ENCODE measurements at regions not wholly inside any gene's neighbourhood (a gene's known extent, or its start where the extent isn't known, plus 50 kb on each side); places are given as distances from the start of the nearest gene placed in this dataset.
A peak's percentile ranks its signal among the peaks of the same experiment; 100 is the strongest.
"Not testable (repeated sequence)": the region's sequence is repeated elsewhere in the genome, so short reads cannot be mapped to it uniquely, and the experiment has no call there.

- no peaks in the 10 kb centered on the region for H3K27me3 ChIP-seq (ENCODE audit: insufficient read depth, low read length)
- no peaks in the 10 kb centered on the region for H3K36me3 Mint-ChIP-seq (ENCODE audit: low read depth, unreplicated experiment)
- H4K20me1 ChIP-seq (ENCODE audit: insufficient read depth, low read length): no peaks in the 10 kb centered on the region
- H3K36me3 ChIP-seq (ENCODE audit: insufficient read depth, low read length): no peaks in the 10 kb centered on the region
- no peak overlapping the region for H2AFZ ChIP-seq (ENCODE audit: low read depth, low read length)
- H3K4me2 ChIP-seq (ENCODE audit: low read length): no peak overlapping the region
- no peaks in the 10 kb centered on the region for H3K4me1 ChIP-seq (ENCODE audit: insufficient read depth, low read length)
- H3K9ac ChIP-seq (ENCODE audit: low read length): no peak overlapping the region
- H3K27ac ChIP-seq (ENCODE audit: low read depth, low read length): no peak overlapping the region
- H3K9me3 Mint-ChIP-seq (ENCODE audit: unreplicated experiment): peaks cover 4% of the 10 kb centered on the region
- H3K4me1 Mint-ChIP-seq (ENCODE audit: low read depth, unreplicated experiment): no peaks in the 10 kb centered on the region
- no peak for FAIRE-seq
- H3K79me2 ChIP-seq (ENCODE audit: insufficient read depth, low read length): no peaks in the 10 kb centered on the region
- H3K27ac Mint-ChIP-seq (ENCODE audit: unreplicated experiment): peak overlapping the region; percentile 14
- H3K4me3 ChIP-seq (ENCODE audit: insufficient read depth, low read depth, low read length): no peak overlapping the region
- DNase-seq (ENCODE audit: low read depth): no peak
- H3K9me3 ChIP-seq (ENCODE audit: insufficient read depth, low read depth, low read length): no peaks in the 10 kb centered on the region
- H3K27me3 Mint-ChIP-seq (ENCODE audit: low read depth, unreplicated experiment): no peaks in the 10 kb centered on the region
- no peak overlapping the region for H3K4me3 Mint-ChIP-seq (ENCODE audit: unreplicated experiment)
- TF ChIP-seq EZH2 (IDR thresholded peaks at IDR 0.05; ENCODE audit: insufficient read depth, low read length) (no peak), CTCF (IDR thresholded peaks at IDR 0.05; ENCODE audit: insufficient read depth, low read depth, low read length) (no peak)
These were observed 210.3 kb upstream of the FERMT1 start for GRCh38 chr20:6333110-6333509.

- not testable (repeated sequence) for H3K27ac ChIP-seq (ENCODE audit: low read depth, low read length); H3K9me3 ChIP-seq (ENCODE audit: insufficient read depth, low read depth, low read length); H3K27me3 Mint-ChIP-seq (ENCODE audit: low read depth, unreplicated experiment); H2AFZ ChIP-seq (ENCODE audit: low read depth, low read length); FAIRE-seq; H3K4me1 Mint-ChIP-seq (ENCODE audit: low read depth, unreplicated experiment); H3K36me3 Mint-ChIP-seq (ENCODE audit: low read depth, unreplicated experiment); H3K36me3 ChIP-seq (ENCODE audit: insufficient read depth, low read length); H3K9ac ChIP-seq (ENCODE audit: low read length); H3K79me2 ChIP-seq (ENCODE audit: insufficient read depth, low read length); H3K27ac Mint-ChIP-seq (ENCODE audit: unreplicated experiment); H4K20me1 ChIP-seq (ENCODE audit: insufficient read depth, low read length); H3K4me2 ChIP-seq (ENCODE audit: low read length); DNase-seq (ENCODE audit: low read depth); H3K4me3 Mint-ChIP-seq (ENCODE audit: unreplicated experiment); H3K27me3 ChIP-seq (ENCODE audit: insufficient read depth, low read length); H3K4me3 ChIP-seq (ENCODE audit: insufficient read depth, low read depth, low read length); H3K9me3 Mint-ChIP-seq (ENCODE audit: unreplicated experiment); H3K4me1 ChIP-seq (ENCODE audit: insufficient read depth, low read length)
These were observed 198.4 kb upstream of the FERMT1 start for GRCh38 chr20:6321235-6321634.

GRCh38 chr20:6311841-6312655 is 189.2 kb upstream of the FERMT1 start:
- no peak for TF ChIP-seq EZH2 (IDR thresholded peaks at IDR 0.05; ENCODE audit: insufficient read depth, low read length)
- no peak for TF ChIP-seq CTCF (IDR thresholded peaks at IDR 0.05; ENCODE audit: insufficient read depth, low read depth, low read length)
- Mint-ChIP-seq H3K4me1 (ENCODE audit: low read depth, unreplicated experiment) (no peaks in the 10 kb centered on the region), H3K27me3 (ENCODE audit: low read depth, unreplicated experiment) (no peaks in the 10 kb centered on the region), H3K27ac (ENCODE audit: unreplicated experiment) (no peak overlapping the region), H3K36me3 (ENCODE audit: low read depth, unreplicated experiment) (peaks cover 3% of the 10 kb centered on the region), H3K9me3 (ENCODE audit: unreplicated experiment) (peaks cover 7% of the 10 kb centered on the region), H3K4me3 (ENCODE audit: unreplicated experiment) (no peak overlapping the region)
- H3K9ac ChIP-seq (ENCODE audit: low read length): no peak overlapping the region
- no peaks in the 10 kb centered on the region for H3K79me2 ChIP-seq (ENCODE audit: insufficient read depth, low read length)
- no peak overlapping the region for H3K4me3 ChIP-seq (ENCODE audit: insufficient read depth, low read depth, low read length)
- H3K27me3 ChIP-seq (ENCODE audit: insufficient read depth, low read length): no peaks in the 10 kb centered on the region
- no peak overlapping the region for H2AFZ ChIP-seq (ENCODE audit: low read depth, low read length)
- no peak overlapping the region for H3K27ac ChIP-seq (ENCODE audit: low read depth, low read length)
- no peak for DNase-seq (ENCODE audit: low read depth)
- no peaks in the 10 kb centered on the region for H3K4me1 ChIP-seq (ENCODE audit: insufficient read depth, low read length)
- H3K36me3 ChIP-seq (ENCODE audit: insufficient read depth, low read length): no peaks in the 10 kb centered on the region
- H3K9me3 ChIP-seq (ENCODE audit: insufficient read depth, low read depth, low read length): no peaks in the 10 kb centered on the region
- H4K20me1 ChIP-seq (ENCODE audit: insufficient read depth, low read length): no peaks in the 10 kb centered on the region
- no peak for FAIRE-seq
- H3K4me2 ChIP-seq (ENCODE audit: low read length): no peak overlapping the region

All from astrocyte (in vitro differentiated cells and primary cell).